Activated effector memory CD4-positive, alpha-beta T cell treated with anti-CD3 and anti-CD28 coated beads, Interleukin-2, amount 50 U/mL, for 16 hours (primary cell): ENCODE measurements at regions not wholly inside any gene's neighbourhood (a gene's known extent, or its start where the extent isn't known, plus 50 kb on each side); places are given as distances from the start of the nearest gene placed in this dataset.

Source experiments
- DNase-seq: peaks from one replicate; pipeline ENCODE4 v3.0.0-alpha.2; 2020

DNA sequence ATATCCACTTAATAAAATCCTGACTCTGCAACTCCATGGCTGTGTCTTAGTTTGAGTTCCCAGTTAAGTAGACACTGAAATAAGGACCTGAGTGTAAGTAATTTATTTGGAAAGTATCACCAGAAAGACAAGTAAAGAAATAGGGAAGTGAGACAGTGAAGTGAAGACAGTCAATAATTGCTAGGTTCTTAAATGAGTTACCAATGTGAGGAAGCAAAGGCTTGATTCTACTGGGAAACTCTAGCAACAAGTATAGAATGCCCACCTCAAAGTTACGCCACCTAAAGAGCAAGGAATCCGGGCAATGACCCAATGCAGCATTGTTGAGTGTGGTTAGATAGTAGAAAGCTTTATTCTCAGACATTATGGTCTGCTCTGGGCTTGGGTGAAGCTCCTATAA lies 383.9 kb downstream of the TLR4 start:
- no peak for DNase-seq

DNA sequence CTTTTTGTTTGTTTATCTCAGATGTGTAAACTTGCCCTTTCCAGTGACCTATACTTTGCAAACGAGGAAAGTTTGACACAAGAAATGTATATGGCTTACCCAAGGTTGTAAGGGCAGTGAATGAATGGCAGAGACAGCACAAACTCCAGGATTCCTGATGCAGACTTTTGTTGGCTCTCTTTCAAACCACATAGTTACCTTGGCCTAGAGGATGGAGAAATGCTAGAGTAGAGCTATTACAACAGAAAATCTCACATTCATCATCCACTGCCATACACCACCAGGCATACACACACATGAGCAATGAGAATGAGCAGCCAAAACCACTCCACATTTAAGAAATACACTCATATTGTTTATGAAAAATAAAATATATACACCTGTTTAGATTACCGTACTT lies 387.0 kb downstream of the TLR4 start:
- no peak for DNase-seq

DNA sequence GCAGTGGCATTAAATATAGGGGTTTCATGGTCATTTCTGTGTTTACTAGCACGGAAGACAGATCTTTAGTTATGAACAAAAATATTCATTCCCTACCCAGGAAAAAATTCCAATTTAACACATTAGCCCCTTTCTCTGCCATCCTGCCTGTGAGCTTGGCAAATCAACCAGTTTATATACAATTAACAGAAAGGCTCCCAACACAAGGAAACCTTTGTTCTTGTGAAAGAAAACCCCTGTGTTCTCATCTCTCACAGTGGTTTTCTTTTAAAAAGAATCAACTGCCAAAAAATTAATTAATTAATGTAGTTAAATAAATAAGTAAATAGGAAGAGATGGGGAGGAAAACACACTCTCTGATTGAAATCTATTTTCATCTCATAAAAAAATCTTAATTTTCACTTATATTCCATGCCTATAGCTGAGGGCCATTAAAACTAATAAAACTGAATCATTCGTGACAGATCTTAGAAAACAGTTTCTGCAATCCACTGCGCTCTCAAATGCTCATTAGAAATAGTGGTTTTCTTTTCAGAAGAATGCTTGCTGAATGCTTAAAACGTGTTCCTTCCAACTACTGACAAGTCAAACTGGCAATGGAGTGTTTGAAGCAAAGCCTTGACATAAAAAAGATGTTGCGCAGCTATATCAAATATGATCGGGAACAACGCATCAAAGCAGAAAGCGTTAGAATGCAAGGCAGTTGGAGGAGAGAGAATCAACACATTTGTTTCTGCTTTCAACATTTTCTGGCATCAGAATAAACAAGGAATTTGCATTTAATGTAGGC lies 387.7 kb downstream of the TLR4 start:
- no peak for DNase-seq

DNA sequence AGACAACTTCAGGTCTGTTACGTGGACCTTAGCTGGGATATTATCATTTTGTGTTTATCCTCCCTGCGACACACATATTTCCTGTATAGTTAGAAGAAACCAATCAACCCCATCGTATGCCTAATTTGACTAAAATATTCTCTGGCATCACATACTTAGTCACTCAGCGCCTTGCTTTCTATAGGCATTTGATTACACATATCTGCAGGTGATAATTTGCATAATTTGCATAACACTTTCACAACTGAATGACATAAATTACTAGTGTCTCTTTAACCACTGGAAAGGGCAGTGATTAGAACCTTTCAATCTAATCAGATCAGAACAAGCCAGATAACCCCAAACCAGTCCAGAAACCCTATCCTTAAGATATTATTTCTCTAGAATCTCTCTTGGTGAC lies 390.2 kb downstream of the TLR4 start:
- no peak for DNase-seq

DNA sequence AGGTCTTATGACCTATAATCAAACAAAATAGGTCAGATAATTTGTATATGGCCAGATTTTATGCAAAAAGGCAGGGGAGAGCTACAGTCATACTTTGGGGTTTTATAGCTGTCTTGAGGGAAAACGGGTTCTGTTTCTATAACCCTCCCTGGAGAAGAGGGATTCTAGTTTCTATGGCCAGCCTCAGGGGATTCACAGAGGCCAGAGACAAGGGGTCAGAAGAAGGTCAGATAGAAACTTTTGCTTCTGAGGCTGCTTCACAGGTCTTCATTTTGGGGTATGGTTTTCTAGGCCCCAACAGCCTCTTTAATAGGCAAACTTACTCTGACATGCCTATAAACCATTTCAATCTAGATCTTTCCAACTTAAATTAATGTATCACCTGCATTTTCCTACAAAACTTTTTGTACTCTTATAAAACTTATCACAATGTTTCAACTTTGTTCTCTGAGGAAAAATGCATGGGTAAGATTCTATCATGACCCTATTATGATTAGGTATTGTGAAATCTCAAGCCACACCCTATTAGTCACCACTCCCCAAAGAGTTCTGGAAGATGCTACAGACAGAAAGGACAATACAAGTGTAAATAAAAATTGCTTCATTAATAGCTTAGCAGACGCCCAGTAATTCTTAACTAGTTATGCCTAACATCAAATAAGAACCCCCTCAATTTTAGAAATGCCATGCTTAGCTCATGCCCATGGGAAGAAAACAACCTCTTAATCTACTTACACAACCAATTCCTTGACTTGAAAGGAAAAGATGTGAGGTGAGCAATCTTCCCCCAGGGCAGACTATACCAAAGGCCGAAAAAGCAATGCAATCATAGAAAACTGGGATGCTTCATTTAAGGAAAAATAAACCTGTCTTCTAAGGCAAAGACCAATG lies 396.6 kb downstream of the TLR4 start:
- DNase-seq = no peak

DNA sequence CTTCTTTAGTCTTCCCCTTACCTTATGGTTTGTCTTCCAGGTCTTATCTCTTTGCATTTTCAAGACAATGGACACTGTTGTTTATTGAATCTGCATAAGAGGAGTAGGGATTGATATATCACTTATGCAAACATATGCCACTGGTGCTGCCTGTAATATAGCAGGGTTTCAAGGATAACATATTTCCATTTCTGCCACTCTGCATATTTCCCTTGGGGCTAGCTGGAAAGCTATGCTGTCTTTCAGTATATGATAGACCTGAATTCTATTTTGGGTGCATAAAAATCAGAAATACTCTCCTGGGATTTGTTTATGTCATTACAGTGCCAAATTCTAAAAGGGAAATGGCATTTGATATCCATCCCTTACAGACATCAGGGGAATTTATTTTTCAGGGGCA lies 400.2 kb downstream of the TLR4 start:
- no peak for DNase-seq

DNA sequence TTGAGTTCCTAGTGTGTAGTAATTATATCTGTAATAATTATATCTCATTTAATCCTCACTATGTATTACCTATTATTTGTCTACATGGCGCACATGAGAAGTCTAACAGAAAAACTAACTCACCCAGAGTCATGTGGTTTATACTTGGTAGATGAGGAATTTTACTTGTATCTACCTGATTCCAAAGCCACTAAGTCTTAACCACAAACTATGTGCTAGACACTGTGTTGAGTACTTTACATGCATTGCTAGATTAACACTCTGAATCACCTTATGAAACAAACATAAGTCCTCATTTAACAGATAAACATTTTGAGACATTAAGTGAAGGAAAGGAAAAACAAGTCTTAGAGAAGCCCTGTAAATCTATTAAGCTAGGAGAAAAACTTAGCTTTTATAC lies 404.8 kb downstream of the TLR4 start:
- DNase-seq = no peak

DNA sequence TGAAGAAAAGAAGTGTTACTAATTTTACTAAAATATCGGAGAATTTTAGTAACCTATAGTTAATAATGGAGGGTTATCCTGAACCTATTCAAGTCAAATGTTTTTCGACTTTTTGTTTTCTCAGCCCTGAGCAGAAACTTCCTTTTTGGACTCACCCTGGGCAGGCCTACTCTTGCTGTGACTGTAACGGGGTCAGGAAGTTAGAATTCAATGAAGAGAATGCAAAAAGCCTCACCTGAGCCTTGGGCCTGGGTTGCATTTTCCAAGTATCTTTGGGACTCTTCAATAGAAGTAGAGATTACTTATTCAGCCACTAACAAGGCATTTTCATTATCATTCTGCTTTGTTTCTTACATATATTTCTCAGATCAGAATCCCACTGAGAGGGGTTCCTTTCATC lies 405.3 kb downstream of the TLR4 start:
- DNase-seq = no peak

DNA sequence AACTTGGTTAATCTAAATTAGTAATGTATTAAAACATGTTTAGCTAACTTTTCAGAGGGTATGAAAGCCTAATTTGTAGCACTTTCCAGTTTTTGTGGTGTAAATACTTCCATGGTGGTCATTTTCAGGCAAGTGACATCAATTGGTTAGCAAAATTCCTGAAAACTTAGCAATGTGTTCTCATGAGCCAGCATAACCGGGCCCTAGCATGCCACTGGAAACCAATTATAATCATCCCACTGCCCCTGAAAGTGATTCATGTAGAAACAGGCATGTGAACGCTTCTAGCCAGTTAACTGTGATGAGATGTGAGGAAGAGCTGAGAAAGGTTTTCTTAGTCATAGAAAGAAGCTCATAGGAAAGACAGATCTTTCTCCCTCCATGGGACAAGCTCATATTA lies 417.2 kb downstream of the TLR4 start:
- DNase-seq = no peak

DNA sequence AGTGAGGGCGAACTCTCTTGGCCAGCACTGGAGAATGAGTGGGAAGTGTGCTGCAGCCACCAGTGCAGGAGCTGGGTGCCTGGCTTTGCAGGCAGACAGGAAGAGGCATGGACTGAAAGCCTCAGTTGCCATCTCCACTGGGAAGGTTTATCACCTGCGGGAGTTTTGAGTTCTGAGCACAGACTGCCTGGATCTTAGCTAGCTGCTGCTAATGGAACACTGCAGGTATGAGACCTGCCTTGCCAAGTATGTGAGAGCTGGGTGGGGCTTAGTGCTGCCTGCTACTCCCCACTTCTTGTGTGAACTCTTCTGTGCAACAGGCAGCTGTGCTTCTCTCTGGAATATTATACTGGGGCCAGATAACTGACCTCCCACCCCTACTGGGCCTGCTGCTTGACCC lies 424.1 kb downstream of the TLR4 start:
- DNase-seq = no peak

DNA sequence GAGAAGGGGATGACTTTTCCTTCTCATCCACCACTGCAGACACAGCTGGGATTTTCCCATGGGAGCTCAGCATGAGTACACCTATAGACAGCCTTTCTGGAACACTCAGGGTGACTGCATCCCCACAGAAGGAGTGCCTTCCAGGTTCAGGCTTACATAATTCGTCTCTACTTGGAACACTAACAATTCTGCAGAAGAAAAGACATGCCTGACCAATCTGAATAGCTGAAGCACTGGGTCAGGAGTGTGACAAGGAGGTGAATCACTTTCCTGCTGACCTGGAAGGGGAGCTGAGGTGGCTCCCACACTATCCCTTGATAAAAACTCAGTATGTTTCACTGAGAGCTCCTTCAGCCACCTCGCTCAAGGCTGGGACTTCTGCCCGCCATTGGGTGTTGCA lies 425.3 kb downstream of the TLR4 start:
- DNase-seq = no peak

DNA sequence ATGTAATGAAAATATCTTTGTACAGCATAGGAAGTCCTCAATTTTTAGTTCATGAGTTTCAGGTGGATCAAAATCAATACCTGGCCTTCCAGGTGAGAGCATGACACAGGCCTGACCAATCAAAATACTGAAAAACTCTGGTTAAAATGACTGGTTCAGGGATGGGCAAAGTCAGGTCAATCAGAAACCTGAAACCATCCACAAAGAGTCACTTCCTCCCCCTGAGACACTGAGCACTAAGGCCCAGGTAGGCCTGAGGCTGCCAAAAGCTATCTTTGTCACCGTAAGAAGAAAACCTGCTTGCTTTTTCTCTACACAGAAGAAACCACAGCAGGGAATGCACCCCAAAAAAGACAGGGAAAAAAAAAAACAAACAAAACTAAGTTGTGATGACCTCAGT lies 444.8 kb downstream of the TLR4 start:
- no peak for DNase-seq

DNA sequence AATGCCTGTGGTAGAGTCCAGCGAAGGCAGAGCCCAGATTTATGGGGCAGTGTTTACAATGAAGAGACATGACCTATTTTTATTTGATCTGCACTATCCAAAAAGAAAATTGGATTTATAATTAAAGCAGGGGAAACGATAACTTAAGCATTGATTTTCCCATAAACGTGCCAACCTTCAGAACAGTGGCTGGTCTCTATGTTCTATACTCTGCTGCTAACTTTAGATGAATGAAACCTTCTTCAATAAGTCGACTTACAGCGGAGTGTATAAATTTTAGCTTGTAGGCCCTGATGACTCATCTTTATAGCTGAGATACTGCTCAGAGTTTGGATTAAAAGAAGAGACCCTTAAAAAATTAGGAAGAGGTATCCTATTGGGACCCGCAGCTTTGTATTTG lies 452.6 kb downstream of the TLR4 start:
- no peak for DNase-seq

DNA sequence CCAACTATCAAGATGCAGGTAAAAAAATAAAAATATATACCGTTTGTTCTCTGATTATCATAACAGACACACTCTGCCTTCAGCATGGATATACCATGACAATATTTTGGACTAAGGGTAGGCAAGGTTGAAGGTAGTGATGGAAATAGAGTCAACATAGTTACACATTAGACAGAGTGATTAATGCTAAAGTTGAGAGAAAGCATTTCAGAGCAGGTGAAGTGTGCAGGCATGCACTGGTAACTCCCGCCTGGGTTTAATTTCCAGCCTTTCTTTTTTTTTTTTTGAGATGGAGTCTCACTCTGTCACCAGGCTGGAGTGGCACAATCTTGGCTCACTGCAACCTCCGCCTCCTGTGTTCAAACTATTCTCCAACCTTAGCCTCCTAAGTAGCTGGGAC lies 458.5 kb downstream of the TLR4 start:
- no peak for DNase-seq

DNA sequence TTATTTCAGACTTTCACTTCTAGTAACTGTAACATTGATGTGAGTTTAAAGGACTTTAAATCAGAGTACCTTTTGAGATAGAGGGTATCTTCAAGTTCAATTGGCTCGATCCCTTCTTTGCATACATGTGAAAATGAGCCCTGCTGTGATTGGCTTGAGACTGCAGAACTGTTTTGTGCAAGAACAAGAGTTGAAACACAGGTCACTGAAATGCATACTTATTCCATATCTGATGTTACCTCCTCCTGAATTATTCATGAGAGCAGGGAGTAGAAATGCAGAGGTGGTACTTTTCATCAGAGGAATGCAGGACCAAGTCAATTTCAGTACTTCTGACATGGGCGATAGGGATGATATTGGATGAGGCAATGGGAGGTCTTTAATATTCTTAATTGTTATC lies 459.5 kb downstream of the TLR4 start:
- DNase-seq = no peak

DNA sequence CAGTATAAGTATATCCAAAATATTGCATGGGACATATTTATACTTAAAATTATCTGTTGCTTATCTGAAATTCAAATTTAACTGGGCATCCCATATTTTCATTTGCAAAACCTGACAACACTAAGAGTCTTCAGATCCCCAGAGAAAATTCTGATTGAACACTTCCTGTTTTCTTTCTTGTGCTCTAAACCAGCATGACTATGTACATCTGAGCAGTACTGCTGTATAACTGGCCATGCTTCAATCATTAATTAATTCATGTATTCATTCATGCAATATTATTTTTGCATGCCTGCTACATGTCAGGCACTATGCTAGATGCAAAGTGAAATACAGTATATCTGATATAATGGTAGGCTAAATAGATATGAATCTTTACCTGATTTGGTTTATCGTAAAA lies 461.2 kb downstream of the TLR4 start:
- no peak for DNase-seq

DNA sequence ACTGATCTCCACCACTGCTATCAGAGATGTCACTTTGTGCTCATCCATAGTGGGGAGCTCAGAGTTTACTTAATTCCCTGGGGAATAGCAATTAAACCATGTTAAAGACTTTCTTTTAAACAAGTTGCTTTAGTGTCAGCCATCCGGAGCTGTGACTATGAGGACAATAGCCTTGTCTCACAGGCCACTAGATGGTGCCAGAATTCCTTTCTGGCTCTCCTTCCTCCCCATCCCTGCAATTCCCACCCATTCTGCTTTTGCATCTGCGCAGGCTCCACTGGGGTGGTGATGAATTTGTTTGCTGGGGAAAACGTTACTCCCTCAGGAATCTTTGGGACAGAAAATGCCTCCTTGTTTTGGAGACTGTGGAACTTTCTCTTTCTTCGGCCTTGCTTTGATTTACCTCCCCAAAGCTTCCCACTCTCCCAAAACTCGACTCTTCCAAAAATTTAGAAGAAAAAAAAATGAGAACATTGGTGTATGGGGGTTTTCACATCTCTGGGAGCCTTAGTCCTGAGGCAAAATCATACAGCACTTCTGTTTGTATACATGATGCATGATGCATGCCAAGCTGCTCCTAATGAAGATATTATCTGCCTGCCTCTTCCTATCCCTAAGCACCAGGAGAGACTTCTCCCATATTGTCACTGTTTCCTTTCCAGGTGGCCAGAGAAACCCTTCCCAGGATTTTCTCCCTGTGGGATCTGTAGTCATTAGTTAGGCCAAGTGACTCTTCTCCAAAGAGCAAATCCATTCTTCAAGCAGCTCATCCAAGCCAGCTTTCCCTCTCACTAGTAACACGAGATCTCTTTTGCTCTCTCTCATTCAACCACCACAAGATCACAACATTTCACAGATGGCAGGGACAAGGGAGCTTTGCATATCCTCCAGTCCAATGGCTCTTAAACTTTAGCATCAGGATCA lies 466.1 kb downstream of the TLR4 start:
- no peak for DNase-seq

DNA sequence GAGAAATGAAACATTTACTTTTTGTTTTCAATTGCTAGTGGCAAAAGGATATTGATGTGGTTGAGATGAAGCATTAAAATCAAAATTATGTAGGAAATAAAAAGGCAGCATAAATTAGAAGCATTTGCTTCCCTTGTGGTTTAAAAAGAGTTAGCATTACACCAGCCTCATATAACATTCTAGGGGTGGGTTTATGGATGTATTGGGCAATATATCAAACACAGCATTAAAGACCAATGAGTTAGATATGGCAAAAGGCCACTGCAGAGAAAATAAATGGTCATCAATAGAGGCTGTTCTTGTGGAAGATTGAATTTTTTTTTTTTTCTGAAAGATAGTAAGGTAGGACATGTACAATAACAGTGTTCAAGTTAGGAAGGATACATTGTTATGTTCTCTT lies 473.0 kb downstream of the TLR4 start:
- no peak for DNase-seq

DNA sequence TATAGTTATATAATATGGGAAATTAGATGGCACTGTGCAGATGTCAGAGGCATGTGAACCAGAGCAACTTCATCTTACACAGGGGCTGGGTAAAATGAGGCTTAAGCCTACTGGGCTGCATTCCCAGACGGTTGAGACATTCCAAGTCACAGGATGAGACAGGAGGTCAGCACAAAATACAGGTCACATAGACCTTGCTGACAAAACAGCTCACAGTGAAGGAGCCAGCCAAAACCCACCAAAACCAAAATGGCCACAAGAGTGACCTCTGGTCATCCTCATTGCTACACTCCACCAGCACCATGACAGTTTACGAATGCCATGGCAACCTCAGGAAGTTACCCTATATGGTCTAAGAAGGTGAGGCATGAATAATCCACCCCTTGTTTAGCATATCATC lies 479.4 kb downstream of the TLR4 start:
- DNase-seq = no peak

DNA sequence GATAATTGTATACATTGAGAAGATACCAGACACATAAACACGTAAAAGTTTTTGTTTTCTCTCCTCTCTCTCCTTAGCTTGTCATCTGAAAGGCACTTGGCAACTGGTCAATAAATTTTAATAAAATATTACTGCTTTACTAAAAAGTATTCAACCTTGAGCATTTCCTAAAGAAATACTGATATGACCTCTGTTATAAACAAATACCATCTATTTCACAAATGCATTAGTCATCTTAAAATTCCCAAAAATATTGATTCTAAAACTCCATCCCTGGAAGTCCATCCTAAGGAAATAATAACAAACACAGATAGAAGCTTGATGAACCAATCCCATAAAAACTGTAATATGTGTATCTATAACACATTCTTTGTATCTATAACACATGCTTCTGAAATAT lies 483.2 kb downstream of the TLR4 start:
- no peak for DNase-seq

DNA sequence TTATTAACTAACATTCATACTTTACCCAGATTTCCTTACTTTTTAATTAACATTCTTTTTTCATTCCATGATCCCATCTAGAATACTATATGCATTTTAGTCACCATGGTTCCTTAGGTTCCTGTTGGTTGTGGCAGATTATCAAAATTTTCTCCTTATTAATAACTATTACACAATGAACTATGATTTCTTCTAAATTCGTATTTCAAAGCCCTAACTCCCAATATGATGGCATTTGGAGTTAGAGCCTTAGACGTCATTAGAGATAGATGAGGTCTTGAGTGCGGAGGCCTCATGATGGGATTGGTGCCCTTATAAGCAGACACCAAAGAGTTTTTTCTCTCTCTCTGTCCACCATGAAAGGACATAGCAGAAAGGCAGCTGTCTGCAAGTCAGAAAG lies 485.4 kb downstream of the TLR4 start:
- DNase-seq = no peak

DNA sequence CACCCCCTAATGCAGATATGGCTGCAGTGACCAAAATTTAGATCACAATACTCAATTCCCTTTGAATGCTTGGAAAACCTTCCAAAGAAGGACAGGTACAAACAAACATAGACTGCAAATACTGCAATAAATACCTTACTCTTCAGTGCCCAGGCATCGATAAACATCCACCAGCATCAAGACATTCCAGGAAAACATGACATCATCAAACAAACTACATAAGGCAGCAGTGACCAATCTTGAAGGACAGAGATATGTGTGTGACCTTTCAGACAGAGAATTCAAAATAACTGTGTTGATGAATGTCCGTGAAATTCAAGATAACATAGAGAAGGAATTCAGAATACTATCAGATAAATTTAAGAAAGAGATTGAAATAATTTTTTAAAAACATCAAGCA lies 488.6 kb downstream of the TLR4 start:
- no peak for DNase-seq

DNA sequence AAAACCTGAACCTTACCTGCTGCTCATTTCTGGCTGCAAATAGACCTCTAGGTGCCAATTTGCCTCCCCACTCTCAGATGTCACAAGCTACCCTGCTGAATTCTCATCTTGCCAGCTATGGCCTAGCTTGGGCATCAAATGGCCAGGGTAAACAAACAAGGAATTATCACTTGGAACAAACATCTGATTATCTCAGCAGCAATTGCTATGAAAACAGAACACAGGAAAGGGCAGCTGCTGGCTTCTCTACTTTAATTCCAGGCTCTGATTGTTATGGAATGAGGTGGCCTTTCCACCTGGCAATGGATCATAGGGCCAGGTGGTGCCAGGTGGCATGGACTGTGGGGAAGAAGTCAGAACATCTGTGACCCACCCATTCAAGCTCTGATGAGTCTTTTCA lies 505.1 kb downstream of the TLR4 start:
- DNase-seq = no peak
